Small intestine (tissue), 7 donors: ENCODE measurements at regions not wholly inside any gene's neighbourhood (a gene's known extent, or its start where the extent isn't known, plus 50 kb on each side); places are given as distances from the start of the nearest gene placed in this dataset.

Experiments used
- DNase-seq, 2 donors: peaks; one replicate each; pipeline versions ENCODE4 v3.0.0 to v3.0.0-alpha.2; 2013
- FAIRE-seq: peaks from 2 replicates; lab custom pipeline; 2012; peaks lifted over from hg19 to GRCh38; lab: Jason Lieb, UNC
- H3K27ac ChIP-seq, 3 donors: one replicate each; pipeline ENCODE4 v1.5.1; 2013; ENCODE audit warnings: low read length in 2 of 3, mild to moderate bottlenecking in 2 of 3, control low read depth in 1 of 3, inconsistent platforms in 1 of 3, low read depth in 1 of 3, moderate library complexity in 1 of 3
- H3K27me3 ChIP-seq, 3 donors: one replicate each; pipeline ENCODE4 v1.6.1; 2013; ENCODE audit warnings: low read length in 3 of 3, inconsistent platforms in 1 of 3; ENCODE audit not compliant: control insufficient read depth in 3 of 3, insufficient read depth in 3 of 3
- H3K36me3 ChIP-seq, 3 donors: one replicate each; pipeline ENCODE4 v1.6.1; 2013; ENCODE audit warnings: low read length in 3 of 3, inconsistent platforms in 1 of 3, low read depth in 1 of 3, mild to moderate bottlenecking in 1 of 3, moderate library complexity in 1 of 3; ENCODE audit not compliant: control insufficient read depth in 3 of 3, insufficient read depth in 2 of 3
- H3K4me1 ChIP-seq, 3 donors: one replicate each; pipeline ENCODE4 v1.6.1; 2013; ENCODE audit warnings: low read length in 2 of 3, inconsistent platforms in 1 of 3, low read depth in 1 of 3, mild to moderate bottlenecking in 1 of 3, moderate library complexity in 1 of 3; ENCODE audit not compliant: control insufficient read depth in 3 of 3, insufficient read depth in 2 of 3
- H3K4me3 ChIP-seq, 3 donors: one replicate each; pipeline ENCODE4 v1.5.1; 2013; ENCODE audit warnings: low read length in 3 of 3, control low read depth in 1 of 3, inconsistent platforms in 1 of 3, low read depth in 1 of 3, mild to moderate bottlenecking in 1 of 3, moderate library complexity in 1 of 3
- H3K9me3 ChIP-seq, 2 donors: one replicate each; pipeline ENCODE4 v1.6.1; 2013; ENCODE audit warnings: low read depth in 1 of 2, low read length in 1 of 2; ENCODE audit not compliant: control insufficient read depth in 2 of 2, insufficient read depth in 1 of 2
- WGBS, 3 donors: extraction: QIAGEN DNeasy Blood & Tissue Kit; methylation state at CpG; one replicate each; pipeline ENCODE4 v1.1.7; 2013; 5-methylcytosine and 5-hydroxymethylcytosine counted together
- donor health status: healthy with polysubstance abuse.
- donor health status: control.
- donor health status: control.
- donor health status: Bipolar disorder and iron deficiency.
- donor health status: healthy.

GRCh38 chr12:89261982-89262381 lies 90.3 kb downstream of the DUSP6 start:
- peaks cover 0 to 23% (median 3%) of the 10 kb centered on the region in 3 donors for H3K4me1 ChIP-seq
- 69 to 83% (median 82%) methylated on average over 4 of the region's 4 CpGs for whole genome bisulfite sequencing, 3 donors
- H3K27ac ChIP-seq: no peak overlapping the region

GRCh38 chr12:89260841-89261637 lies 91.3 kb downstream of the DUSP6 start:
- DNase-seq: no peak
- H3K27me3 ChIP-seq: no peaks in the 10 kb centered on the region
- peaks cover 0 to 6% of the 10 kb centered on the region in 2 donors for H3K9me3 ChIP-seq
- no peak for FAIRE-seq
- no peak overlapping the region for H3K4me3 ChIP-seq
- H3K4me1 ChIP-seq: peaks cover 0 to 23% (median 3%) of the 10 kb centered on the region in 3 donors
- no peak overlapping the region for H3K27ac ChIP-seq
- H3K36me3 ChIP-seq: no peaks in the 10 kb centered on the region

More at GRCh38 chr12:89261982-89262381, 90.3 kb downstream of the DUSP6 start:
- DNase-seq (no peak), FAIRE-seq (no peak)
- Histone ChIP-seq H3K27me3 (no peaks in the 10 kb centered on the region), H3K36me3 (no peaks in the 10 kb centered on the region), H3K9me3 (peaks cover 0 to 13% of the 10 kb centered on the region in 2 donors), H3K4me3 (no peak overlapping the region)

- no peak for FAIRE-seq
- DNase-seq: no peak
- WGBS, 3 donors: 86 to 90% (median 87%) methylated on average over 3 of the region's 3 CpGs
- Histone ChIP-seq H3K9me3 (peaks cover 0 to 6% of the 10 kb centered on the region in 2 donors), H3K27ac (no peak overlapping the region), H3K4me1 (peaks cover 0 to 17% (median 0%) of the 10 kb centered on the region in 3 donors), H3K27me3 (no peaks in the 10 kb centered on the region), H3K36me3 (no peaks in the 10 kb centered on the region), H3K4me3 (no peak overlapping the region)
These were observed 92.5 kb downstream of the DUSP6 start for GRCh38 chr12:89259821-89260220.

DNA sequence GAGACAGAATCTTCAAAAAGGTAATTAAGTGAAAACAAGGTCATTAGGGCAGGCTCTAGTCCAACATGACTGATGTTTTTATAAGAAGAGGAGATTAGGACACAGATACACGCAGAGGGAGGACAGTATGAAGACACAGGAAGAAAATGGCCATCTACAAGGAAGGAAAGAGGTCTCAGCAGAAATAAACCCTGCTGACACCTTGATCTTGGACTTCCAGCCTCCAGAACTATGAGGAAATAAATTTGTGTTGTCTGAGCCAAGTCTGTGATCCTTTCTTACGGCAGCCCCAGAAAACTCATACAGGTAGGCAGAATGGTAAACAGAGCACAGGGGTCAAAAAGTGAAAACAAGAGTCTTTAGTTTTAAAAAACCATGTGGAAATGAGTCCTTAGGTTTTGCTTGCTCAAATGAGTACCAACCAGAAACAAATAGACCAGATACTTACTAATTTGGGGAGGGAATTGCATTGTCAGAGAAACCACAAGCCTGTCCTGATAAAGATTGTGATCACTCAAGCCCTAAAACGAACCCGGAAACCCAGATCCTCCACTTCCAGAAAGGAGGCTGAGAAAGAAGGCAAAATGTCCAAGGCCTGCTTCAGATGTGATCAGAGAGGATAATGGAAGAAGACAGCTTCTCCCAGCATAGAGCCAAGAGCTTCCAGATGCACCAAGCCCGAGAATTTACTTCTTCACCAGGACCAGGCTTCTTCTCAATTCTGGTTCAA lies 93.9 kb downstream of the DUSP6 start:
- Histone ChIP-seq H3K27me3 (no peaks in the 10 kb centered on the region), H3K4me1 (peaks cover 0 to 8% (median 0%) of the 10 kb centered on the region in 3 donors), H3K4me3 (no peak overlapping the region), H3K36me3 (no peaks in the 10 kb centered on the region), H3K27ac (no peak overlapping the region), H3K9me3 (peaks cover 0 to 6% of the 10 kb centered on the region in 2 donors)
- DNase-seq (no peak), FAIRE-seq (no peak)
- 85 to 90% (median 88%) methylated on average over 5 of the region's 5 CpGs for WGBS, 3 donors

DNA sequence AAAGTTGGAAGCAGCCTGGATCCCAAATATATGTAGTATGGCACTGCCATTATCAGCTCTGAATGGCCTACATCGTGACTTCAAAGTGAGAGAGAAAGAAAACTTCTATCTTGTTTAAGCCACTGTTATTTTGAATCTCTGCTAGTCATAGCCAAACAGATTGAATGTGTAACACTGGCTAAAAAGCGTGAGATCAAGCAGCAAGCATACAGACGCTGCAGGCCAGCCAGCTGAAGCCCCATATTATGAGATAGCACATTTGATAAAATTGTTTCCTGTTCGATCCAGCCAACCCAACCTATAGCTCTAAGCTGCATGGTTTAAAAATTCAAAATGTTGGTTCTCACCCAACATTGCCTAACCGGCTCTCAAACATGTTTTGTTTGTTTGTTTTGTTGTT lies 95.0 kb downstream of the DUSP6 start:
- peaks cover 0 to 6% of the 10 kb centered on the region in 2 donors for H3K9me3 ChIP-seq
- H3K4me1 ChIP-seq: peaks cover 0 to 2% (median 0%) of the 10 kb centered on the region in 3 donors
- H3K4me3 ChIP-seq: no peak overlapping the region
- H3K36me3 ChIP-seq: no peaks in the 10 kb centered on the region
- no peak overlapping the region for H3K27ac ChIP-seq
- 70 to 78% (median 73%) methylated on average over 5 of the region's 5 CpGs for WGBS, 3 donors
- FAIRE-seq: no peak
- no peak for DNase-seq
- no peaks in the 10 kb centered on the region for H3K27me3 ChIP-seq

DNA sequence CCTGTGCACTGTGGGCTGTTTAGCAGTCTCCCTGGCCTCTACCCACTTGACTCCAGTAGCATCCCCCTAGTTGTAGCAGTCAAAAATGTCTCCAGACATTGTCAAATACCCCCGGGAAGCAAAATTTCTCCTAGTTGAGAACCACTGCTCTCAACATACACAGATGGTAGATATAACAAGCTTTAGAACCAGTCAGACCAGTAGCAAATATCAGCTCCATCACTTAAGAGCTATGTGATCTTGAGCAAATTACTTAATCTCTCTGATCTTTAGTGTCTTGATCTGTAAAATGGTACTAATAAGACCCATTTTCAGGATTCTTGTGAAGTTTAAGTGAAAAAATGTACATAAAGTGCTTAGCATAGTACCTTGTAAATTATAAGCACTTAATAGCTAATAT lies 96.2 kb downstream of the DUSP6 start:
- no peak overlapping the region for H3K4me3 ChIP-seq
- H3K4me1 ChIP-seq: peaks cover 0 to 4% (median 0%) of the 10 kb centered on the region in 3 donors
- peaks cover 0 to 6% of the 10 kb centered on the region in 2 donors for H3K9me3 ChIP-seq
- H3K27ac ChIP-seq: no peak overlapping the region
- no peaks in the 10 kb centered on the region for H3K36me3 ChIP-seq
- no peaks in the 10 kb centered on the region for H3K27me3 ChIP-seq
- FAIRE-seq: no peak
- WGBS, 3 donors: 88 to 100% (median 94%) methylated on average over 1 of the region's 1 CpG
- DNase-seq: no peak

GRCh38 chr12:89253488-89253887 lies 98.8 kb downstream of the DUSP6 start:
- DNase-seq (no peak), FAIRE-seq (no peak)
- H3K4me1 ChIP-seq: peaks cover 0 to 4% (median 0%) of the 10 kb centered on the region in 3 donors
- peaks cover 0 to 3% of the 10 kb centered on the region in 2 donors for H3K9me3 ChIP-seq
- no peak overlapping the region for H3K4me3 ChIP-seq
- no peaks in the 10 kb centered on the region for H3K36me3 ChIP-seq
- H3K27me3 ChIP-seq: no peaks in the 10 kb centered on the region
- 80 to 88% (median 87%) methylated on average over 1 of the region's 1 CpG for WGBS, 3 donors
- no peak overlapping the region for H3K27ac ChIP-seq

GRCh38 chr12:89252284-89252683 lies 100.0 kb downstream of the DUSP6 start:
- Histone ChIP-seq H3K36me3 (no peaks in the 10 kb centered on the region), H3K4me3 (no peak overlapping the region), H3K27me3 (no peaks in the 10 kb centered on the region), H3K9me3 (no peaks in the 10 kb centered on the region), H3K27ac (peak overlapping the region in 1 of 3 donors; percentile 36), H3K4me1 (peaks cover 0 to 4% (median 0%) of the 10 kb centered on the region in 3 donors)
- 72 to 86% (median 86%) methylated on average over 4 of the region's 4 CpGs for WGBS, 3 donors
- no peak for DNase-seq
- FAIRE-seq: no peak
